ENCODE measurements at regions not wholly inside any gene's neighbourhood (a gene's known extent, or its start where the extent isn't known, plus 50 kb on each side); places are given as distances from the start of the nearest gene placed in this dataset.
"Not testable (repeated sequence)": the region's sequence is repeated elsewhere in the genome, so short reads cannot be mapped to it uniquely, and the experiment has no call there.

DNA sequence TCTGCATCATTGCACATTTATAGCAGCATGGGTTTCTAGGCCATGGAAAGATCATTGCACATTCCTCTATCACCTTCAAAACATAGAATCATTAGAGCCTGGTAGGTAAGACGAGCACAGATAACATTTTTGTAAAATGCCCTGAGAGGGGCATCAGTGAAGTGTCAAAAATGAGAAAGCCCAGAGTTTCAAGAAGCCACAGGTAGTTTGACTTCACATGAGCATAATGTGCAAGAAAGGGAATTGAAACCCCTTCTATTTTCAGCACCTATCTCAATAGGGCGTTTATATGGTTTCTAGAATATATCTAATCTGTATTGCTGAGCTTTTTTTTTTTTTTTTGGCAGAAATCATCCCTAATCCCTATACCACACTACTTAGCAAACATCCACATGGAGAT lies 2441.7 kb downstream of the ARAP2 start:
- TF ChIP-seq, protein P1, sequence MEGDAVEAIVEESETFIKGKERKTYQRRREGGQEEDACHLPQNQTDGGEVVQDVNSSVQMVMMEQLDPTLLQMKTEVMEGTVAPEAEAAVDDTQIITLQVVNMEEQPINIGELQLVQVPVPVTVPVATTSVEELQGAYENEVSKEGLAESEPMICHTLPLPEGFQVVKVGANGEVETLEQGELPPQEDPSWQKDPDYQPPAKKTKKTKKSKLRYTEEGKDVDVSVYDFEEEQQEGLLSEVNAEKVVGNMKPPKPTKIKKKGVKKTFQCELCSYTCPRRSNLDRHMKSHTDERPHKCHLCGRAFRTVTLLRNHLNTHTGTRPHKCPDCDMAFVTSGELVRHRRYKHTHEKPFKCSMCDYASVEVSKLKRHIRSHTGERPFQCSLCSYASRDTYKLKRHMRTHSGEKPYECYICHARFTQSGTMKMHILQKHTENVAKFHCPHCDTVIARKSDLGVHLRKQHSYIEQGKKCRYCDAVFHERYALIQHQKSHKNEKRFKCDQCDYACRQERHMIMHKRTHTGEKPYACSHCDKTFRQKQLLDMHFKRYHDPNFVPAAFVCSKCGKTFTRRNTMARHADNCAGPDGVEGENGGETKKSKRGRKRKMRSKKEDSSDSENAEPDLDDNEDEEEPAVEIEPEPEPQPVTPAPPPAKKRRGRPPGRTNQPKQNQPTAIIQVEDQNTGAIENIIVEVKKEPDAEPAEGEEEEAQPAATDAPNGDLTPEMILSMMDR (IDR thresholded peaks at IDR 0.05) = no peak
- no peak overlapping the region for H3K9ac ChIP-seq
- H3K79me2 ChIP-seq = no peaks in the 10 kb centered on the region
- H3K9me3 ChIP-seq (ENCODE audit: control insufficient read depth, low read length) = no peaks in the 10 kb centered on the region
- H3K4me2 ChIP-seq (ENCODE audit: low read length) = no peak overlapping the region
- no peaks in the 10 kb centered on the region for H3K27me3 ChIP-seq (ENCODE audit: control insufficient read depth, insufficient read depth, low read length)
- H3K36me3 ChIP-seq (ENCODE audit: control insufficient read depth, insufficient read depth, low read length) = no peaks in the 10 kb centered on the region
- no peak overlapping the region for H2AFZ ChIP-seq
- no peak overlapping the region for H3K4me3 ChIP-seq (ENCODE audit: low read depth, low read length)
- no peak overlapping the region for H3K27ac ChIP-seq
- no peaks in the 10 kb centered on the region for H3K4me1 ChIP-seq

DNA sequence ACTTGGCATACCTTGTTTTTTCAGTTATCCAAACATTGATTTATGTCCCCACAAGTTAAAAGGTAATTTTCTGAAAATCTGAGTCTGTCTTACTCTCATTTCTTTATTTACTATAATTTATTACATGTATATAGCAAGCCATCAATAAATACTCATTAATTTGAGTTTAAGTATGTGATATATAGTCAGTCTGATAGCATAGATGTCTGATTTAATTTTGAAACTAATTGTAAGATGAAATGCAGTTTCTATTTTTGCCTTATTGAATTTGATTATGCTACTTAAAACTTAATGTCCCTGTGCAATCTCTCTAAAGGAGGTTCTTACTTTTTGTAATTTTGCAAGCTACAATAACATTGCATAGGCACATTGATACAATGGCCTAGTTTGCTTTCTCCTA lies 2418.6 kb downstream of the ARAP2 start:
- Histone ChIP-seq H3K36me3 (ENCODE audit: control insufficient read depth, insufficient read depth, low read length) (no peaks in the 10 kb centered on the region), H3K79me2 (no peaks in the 10 kb centered on the region), H3K9ac (no peak overlapping the region), H3K4me1 (no peaks in the 10 kb centered on the region), H3K4me3 (ENCODE audit: low read depth, low read length) (no peak overlapping the region), H3K27me3 (ENCODE audit: control insufficient read depth, insufficient read depth, low read length) (no peaks in the 10 kb centered on the region), H3K9me3 (ENCODE audit: control insufficient read depth, low read length) (no peaks in the 10 kb centered on the region), H3K27ac (no peak overlapping the region), H2AFZ (no peak overlapping the region), H3K4me2 (ENCODE audit: low read length) (no peak overlapping the region)
- TF ChIP-seq, protein P1 (IDR thresholded peaks at IDR 0.05) = no peak

DNA sequence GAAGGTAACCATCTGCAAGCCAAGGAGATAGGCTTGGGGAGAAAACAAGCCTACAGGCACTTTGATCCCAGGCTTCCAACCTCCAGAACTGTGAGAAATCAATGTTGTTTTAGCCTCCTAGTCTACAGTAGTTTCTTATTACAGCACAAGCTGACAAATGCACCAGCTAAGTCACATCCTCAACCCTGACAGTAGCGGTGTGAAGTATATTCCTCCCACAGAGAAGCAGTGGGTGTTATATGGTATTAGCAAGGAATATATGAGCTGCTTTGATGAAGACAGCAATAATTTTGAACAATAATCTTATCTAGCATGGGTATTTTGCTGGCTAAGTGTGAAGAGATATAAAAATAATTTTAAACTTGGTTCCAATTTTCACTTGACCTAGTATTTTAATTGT lies 2415.0 kb downstream of the ARAP2 start:
- H3K4me2 ChIP-seq (ENCODE audit: low read length); H3K9me3 ChIP-seq (ENCODE audit: control insufficient read depth, low read length); H3K4me1 ChIP-seq; H3K4me3 ChIP-seq (ENCODE audit: low read depth, low read length); H3K79me2 ChIP-seq; H2AFZ ChIP-seq; H3K9ac ChIP-seq; H3K27me3 ChIP-seq (ENCODE audit: control insufficient read depth, insufficient read depth, low read length); H3K36me3 ChIP-seq (ENCODE audit: control insufficient read depth, insufficient read depth, low read length); H3K27ac ChIP-seq: not testable (repeated sequence)

DNA sequence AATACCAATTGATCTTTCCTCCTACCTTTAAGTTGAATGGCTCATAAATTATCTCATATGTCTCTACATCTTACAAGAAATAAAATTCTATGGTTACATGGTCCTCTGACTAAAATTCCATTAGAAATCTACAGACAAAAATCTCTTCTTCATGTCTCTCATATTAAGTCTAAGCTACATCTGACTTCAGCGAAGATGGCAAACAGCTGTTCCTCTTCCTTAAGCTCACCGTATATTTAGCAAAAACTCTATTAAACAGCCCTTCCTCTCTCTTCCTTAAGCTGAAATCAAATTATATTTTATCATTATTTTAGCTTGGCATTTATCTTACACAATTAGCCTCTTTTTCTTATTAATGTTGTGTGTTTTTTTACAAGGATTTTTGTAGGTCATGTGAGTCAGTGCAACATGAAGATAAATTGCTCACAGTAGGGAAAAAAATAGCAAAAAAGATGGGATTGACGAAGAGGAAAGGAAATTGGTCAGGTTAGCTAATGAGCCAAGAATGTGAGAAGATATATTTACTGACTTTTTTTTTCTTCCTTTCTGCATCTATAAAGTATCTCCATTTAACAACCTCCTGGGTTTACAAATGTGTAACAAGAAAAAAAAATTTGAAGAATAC lies 2412.8 kb downstream of the ARAP2 start:
- Histone ChIP-seq H3K4me1 (no peaks in the 10 kb centered on the region), H3K79me2 (no peaks in the 10 kb centered on the region), H3K9me3 (ENCODE audit: control insufficient read depth, low read length) (no peaks in the 10 kb centered on the region), H3K9ac (no peak overlapping the region), H3K27me3 (ENCODE audit: control insufficient read depth, insufficient read depth, low read length) (no peaks in the 10 kb centered on the region), H3K4me3 (ENCODE audit: low read depth, low read length) (no peak overlapping the region), H3K36me3 (ENCODE audit: control insufficient read depth, insufficient read depth, low read length) (no peaks in the 10 kb centered on the region), H3K27ac (no peak overlapping the region), H3K4me2 (ENCODE audit: low read length) (no peak overlapping the region), H2AFZ (no peak overlapping the region)
- TF ChIP-seq, protein P1 (IDR thresholded peaks at IDR 0.05) = no peak

DNA sequence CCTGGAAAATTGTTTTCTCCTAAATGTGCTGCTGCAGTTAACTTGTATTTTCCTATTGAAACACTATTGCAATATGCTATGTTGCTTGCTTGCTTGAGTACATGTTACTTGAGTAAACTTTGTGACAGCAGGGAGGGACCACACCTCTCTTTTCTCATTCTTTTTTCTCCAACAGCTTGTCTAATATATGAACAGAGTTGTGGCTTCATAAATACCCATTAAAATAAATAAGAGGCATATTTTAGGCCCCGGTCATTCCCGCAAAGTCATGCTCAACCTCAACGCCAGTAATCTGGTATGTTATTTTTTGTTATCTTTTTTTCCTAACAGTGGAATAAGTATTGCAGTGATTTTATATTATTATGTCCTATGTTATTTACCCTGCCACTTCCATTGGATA lies 2408.6 kb downstream of the ARAP2 start:
- not testable (repeated sequence) for H3K9ac ChIP-seq; H2AFZ ChIP-seq; H3K4me3 ChIP-seq (ENCODE audit: low read depth, low read length); H3K79me2 ChIP-seq; H3K4me1 ChIP-seq; H3K36me3 ChIP-seq (ENCODE audit: control insufficient read depth, insufficient read depth, low read length); H3K27ac ChIP-seq; H3K27me3 ChIP-seq (ENCODE audit: control insufficient read depth, insufficient read depth, low read length); H3K4me2 ChIP-seq (ENCODE audit: low read length); H3K9me3 ChIP-seq (ENCODE audit: control insufficient read depth, low read length)
